GM20000 (cell line): ENCODE measurements at regions not wholly inside any gene's neighbourhood (a gene's known extent, or its start where the extent isn't known, plus 50 kb on each side); places are given as distances from the start of the nearest gene placed in this dataset.

ENCODE experiments used
- DNase-seq: peaks from one replicate; pipeline ENCODE4 v3.0.0; 2012; ENCODE audit warnings: low spot score
- TF ChIP-seq, protein P1 (sequence below): IDR thresholded peaks from 2 replicates; pipeline ENCODE4 v1.5.1; 2012; ENCODE audit warnings: mild to moderate bottlenecking, control low read depth; ENCODE audit errors: extremely low read depth, missing control alignments

DNA sequence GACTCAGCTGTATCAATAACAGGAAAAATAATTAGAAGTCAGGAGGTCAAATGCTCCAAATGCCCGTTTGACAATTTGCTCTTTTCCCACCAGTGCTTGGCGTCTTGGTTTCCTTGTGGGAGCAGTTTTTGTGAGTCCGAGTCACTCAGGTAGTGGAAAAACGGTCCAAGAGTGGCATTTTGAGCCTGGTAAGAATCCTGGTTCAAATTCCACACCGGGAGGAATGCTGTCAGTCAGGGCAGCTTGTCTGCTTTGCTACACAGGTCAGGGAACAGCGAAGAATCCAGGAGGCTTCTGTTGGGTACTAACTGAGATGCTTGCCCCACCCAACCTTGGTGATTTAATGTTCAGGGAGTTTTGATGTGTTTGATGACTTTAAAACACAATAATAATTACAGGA is 209.5 kb downstream of the HERPUD2 start:
- TF ChIP-seq, protein P1, sequence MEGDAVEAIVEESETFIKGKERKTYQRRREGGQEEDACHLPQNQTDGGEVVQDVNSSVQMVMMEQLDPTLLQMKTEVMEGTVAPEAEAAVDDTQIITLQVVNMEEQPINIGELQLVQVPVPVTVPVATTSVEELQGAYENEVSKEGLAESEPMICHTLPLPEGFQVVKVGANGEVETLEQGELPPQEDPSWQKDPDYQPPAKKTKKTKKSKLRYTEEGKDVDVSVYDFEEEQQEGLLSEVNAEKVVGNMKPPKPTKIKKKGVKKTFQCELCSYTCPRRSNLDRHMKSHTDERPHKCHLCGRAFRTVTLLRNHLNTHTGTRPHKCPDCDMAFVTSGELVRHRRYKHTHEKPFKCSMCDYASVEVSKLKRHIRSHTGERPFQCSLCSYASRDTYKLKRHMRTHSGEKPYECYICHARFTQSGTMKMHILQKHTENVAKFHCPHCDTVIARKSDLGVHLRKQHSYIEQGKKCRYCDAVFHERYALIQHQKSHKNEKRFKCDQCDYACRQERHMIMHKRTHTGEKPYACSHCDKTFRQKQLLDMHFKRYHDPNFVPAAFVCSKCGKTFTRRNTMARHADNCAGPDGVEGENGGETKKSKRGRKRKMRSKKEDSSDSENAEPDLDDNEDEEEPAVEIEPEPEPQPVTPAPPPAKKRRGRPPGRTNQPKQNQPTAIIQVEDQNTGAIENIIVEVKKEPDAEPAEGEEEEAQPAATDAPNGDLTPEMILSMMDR: no peak
- no peak for DNase-seq

- TF ChIP-seq, protein P1: no peak
- no peak for DNase-seq
Measured at GRCh38 chr7:35483568-35483967, 211.4 kb downstream of the HERPUD2 start.

DNA sequence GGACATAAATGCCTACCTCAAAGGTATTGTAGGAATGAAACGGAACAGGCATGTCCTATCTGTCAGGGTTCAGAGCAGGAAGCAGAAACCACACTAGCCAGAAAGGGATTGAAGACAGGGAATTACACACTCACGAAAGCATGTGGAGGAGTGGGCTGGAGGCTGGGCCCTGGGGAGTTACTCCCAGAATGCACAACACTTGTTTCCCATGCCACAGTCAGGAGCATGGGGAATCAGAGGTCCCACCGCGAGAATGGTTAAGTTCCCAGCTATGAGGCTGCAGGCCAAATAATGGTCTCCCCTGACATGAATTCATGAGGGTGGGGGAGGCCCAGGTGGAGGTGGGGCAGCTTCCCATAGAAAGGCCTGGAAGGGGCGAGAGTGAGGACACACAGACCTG is 212.7 kb downstream of the HERPUD2 start:
- DNase-seq: no peak
- TF ChIP-seq, protein P1: no peak

DNA sequence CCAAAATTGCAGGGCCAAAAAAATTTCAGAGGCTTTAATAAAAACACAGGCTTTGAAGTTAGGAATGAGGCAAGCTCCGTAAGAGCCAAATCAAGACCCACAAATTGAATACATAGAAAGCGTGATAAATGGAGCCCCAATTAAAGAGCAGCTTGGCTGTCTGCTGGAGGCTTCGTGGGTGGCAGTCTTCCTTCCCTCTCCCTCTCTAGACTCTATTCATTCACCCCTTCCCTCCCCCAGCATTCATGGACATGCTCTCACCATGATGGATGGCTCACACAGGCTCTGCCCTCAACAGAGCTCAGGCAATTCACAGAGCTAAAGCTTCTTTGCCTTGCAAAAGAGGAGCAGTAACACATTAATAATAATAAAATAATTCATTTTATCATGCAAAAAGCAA is 214.1 kb downstream of the HERPUD2 start:
- TF ChIP-seq, protein P1: no peak
- no peak for DNase-seq

GRCh38 chr7:35477609-35478008 is 217.3 kb downstream of the HERPUD2 start:
- no peak for DNase-seq

GRCh38 chr7:35474100-35474499 is 220.2 kb upstream of the TBX20 start:
- TF ChIP-seq, protein P1: no peak
- no peak for DNase-seq

More at GRCh38 chr7:35477609-35478008, 217.3 kb downstream of the HERPUD2 start:
- TF ChIP-seq, protein P1: no peak

GRCh38 chr7:35468606-35469005 is 214.7 kb upstream of the TBX20 start:
- no peak for DNase-seq
- TF ChIP-seq, protein P1: no peak
